ENCODE measurements at regions not wholly inside any gene's neighbourhood (a gene's known extent, or its start where the extent isn't known, plus 50 kb on each side); places are given as distances from the start of the nearest gene placed in this dataset.

DNA sequence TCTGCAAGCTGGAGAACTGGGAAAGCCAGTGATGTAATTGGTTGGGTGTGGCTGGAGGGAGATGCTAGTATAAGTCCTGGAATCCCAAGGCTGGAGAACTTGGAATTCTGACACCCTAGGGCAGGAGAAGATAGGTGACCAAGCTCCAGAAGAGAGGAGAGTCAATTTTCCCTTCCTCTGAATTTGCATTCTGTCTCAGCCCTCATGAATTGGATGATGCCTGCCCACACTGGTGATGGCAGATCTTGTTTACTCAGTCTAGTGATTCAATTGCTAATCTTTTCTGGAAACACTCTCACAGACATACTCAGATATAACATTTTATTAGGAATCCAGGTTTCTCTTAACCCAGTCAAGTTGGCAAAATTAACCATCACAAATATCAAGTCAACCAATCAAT lies 287.2 kb downstream of the RDH14 start:
- TF ChIP-seq POLR2A (IDR thresholded peaks at IDR 0.05) (no peak), EP300 (IDR thresholded peaks at IDR 0.05) (no peak)
- TF ChIP-seq, protein P1, sequence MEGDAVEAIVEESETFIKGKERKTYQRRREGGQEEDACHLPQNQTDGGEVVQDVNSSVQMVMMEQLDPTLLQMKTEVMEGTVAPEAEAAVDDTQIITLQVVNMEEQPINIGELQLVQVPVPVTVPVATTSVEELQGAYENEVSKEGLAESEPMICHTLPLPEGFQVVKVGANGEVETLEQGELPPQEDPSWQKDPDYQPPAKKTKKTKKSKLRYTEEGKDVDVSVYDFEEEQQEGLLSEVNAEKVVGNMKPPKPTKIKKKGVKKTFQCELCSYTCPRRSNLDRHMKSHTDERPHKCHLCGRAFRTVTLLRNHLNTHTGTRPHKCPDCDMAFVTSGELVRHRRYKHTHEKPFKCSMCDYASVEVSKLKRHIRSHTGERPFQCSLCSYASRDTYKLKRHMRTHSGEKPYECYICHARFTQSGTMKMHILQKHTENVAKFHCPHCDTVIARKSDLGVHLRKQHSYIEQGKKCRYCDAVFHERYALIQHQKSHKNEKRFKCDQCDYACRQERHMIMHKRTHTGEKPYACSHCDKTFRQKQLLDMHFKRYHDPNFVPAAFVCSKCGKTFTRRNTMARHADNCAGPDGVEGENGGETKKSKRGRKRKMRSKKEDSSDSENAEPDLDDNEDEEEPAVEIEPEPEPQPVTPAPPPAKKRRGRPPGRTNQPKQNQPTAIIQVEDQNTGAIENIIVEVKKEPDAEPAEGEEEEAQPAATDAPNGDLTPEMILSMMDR (IDR thresholded peaks at IDR 0.05), result no peak
- Histone ChIP-seq H3K4me3 (no peak overlapping the region), H3K27me3 (no peaks in the 10 kb centered on the region), H3K9me3 (no peaks in the 10 kb centered on the region), H3K4me1 (ENCODE audit: insufficient read depth) (no peaks in the 10 kb centered on the region), H3K36me3 (no peaks in the 10 kb centered on the region), H3K27ac (no peak overlapping the region)
- DNase-seq, result no peak
- intact Hi-C loops (cut with DNase I), result no loop called here

DNA sequence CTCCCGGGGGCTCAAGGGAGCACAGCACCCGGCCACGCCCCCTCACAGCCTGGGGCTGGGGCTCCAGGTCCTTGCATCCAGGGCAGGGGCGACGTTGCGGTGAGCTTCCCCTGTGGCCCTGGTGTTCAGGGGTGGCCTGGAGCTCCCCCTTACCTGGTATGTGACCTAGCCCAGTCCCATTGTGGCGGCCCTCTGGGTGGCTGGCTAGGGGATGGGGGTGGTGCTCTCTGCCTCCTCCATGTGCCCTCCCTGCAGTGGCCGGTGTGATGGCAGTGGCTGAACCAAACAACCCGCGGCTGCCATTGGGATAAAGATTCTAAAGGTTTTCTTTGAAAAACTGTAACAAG lies 288.3 kb downstream of the RDH14 start:
- no peaks in the 10 kb centered on the region for H3K4me1 ChIP-seq (ENCODE audit: insufficient read depth)
- no peak overlapping the region for H3K4me3 ChIP-seq
- H3K9me3 ChIP-seq, result no peaks in the 10 kb centered on the region
- H3K36me3 ChIP-seq, result no peaks in the 10 kb centered on the region
- WGBS, 3 donors, result 67 to 88% (median 82%) methylated on average over 10 of the region's 10 CpGs
- peak in 1 of 5 donors; percentile 13 for DNase-seq
- H3K27ac ChIP-seq, result no peak overlapping the region
- H3K27me3 ChIP-seq, result no peaks in the 10 kb centered on the region
- intact Hi-C loops (cut with DNase I), result no loop called here
- TF ChIP-seq, protein P1 (IDR thresholded peaks at IDR 0.05), result no peak
- TF ChIP-seq POLR2A (IDR thresholded peaks at IDR 0.05) (no peak), EP300 (IDR thresholded peaks at IDR 0.05) (no peak)

DNA sequence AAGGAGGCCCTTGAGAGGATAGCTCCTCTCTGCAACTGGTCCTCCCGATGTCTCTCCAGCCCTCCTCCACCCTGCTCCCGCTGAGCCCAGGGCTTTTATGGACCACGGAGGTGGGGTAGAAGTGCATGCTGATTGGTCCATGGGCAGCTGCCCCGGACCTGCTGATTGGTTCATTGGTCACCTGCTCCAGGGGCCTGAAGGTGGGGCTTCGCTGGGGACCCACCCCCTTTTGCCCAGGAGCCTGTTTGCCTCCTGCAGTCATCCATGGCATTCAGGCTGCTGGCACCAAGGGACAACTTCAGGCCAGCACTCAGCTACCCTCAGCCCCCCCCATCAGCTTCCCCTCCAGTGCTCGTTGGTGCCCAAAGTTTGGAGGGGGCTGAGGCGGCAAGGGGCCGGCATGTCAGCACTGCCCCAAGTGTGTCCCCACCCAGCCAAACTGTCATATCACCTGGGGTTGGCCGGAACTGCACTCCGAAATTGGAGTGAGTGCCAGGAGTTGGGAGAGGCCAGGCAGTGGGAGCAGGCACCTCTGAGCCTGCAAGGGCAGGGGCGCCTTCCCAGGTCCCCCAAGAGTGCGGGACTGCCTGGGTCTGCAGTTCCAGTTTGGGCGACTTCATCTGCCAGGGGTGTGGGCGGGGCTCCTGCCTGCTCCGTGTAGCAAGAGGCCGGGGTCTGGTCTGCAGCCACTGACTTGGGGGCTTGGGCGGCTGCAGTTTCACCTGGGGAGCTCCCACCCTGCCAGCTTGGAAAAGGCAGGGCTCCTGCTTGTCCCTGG lies 288.9 kb downstream of the RDH14 start:
- 92 to 95% (median 94%) methylated on average over 13 to 17 of the region's 17 CpGs for WGBS, 3 donors

DNA sequence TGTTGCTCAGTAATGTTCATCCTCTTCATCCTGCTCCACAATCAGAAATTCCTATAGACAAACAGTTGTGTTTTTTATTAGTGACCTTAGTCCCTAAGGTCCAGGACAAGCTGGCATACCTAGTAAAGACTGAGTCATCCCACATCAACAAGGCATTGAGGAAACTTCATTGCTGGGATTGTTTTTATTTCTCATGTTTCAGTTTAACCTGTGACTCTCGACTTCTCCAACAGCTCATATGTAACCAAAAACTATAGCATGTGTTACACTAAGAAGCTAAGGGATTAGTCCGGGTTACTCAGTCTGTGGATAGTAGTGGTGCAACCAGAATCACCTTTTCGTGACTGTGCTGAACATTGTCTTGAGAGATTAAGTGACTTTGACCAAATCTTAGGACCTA lies 292.1 kb downstream of the RDH14 start:
- TF ChIP-seq EP300 (IDR thresholded peaks at IDR 0.05) (no peak), POLR2A (IDR thresholded peaks at IDR 0.05) (no peak)
- TF ChIP-seq, protein P1 (IDR thresholded peaks at IDR 0.05), result no peak
- no peaks in the 10 kb centered on the region for H3K36me3 ChIP-seq
- 81 to 88% (median 84%) methylated on average over 3 of the region's 3 CpGs for WGBS, 3 donors
- intact Hi-C loops (cut with DNase I), result no loop called here
- no peaks in the 10 kb centered on the region for H3K27me3 ChIP-seq
- DNase-seq, result no peak
- no peaks in the 10 kb centered on the region for H3K9me3 ChIP-seq
- no peak overlapping the region for H3K27ac ChIP-seq
- H3K4me1 ChIP-seq (ENCODE audit: insufficient read depth), result no peaks in the 10 kb centered on the region
- H3K4me3 ChIP-seq, result no peak overlapping the region

More for the DNA sequence above, 288.9 kb downstream of the RDH14 start:
- no peaks in the 10 kb centered on the region for H3K27me3 ChIP-seq
- no peaks in the 10 kb centered on the region for H3K9me3 ChIP-seq
- no peak overlapping the region for H3K4me3 ChIP-seq
- H3K27ac ChIP-seq, result no peak overlapping the region
- H3K4me1 ChIP-seq (ENCODE audit: insufficient read depth), result no peaks in the 10 kb centered on the region
- no peak for TF ChIP-seq POLR2A (IDR thresholded peaks at IDR 0.05)
- TF ChIP-seq EP300 (IDR thresholded peaks at IDR 0.05), result no peak
- TF ChIP-seq, protein P1 (IDR thresholded peaks at IDR 0.05), result no peak
- no peak for DNase-seq
- intact Hi-C loops (cut with DNase I), result no loop called here
- H3K36me3 ChIP-seq, result no peaks in the 10 kb centered on the region

All from ovary (tissue), 7 donors.